ENCODE measurements at regions not wholly inside any gene's neighbourhood (a gene's known extent, or its start where the extent isn't known, plus 50 kb on each side); places are given as distances from the start of the nearest gene placed in this dataset.

DNA sequence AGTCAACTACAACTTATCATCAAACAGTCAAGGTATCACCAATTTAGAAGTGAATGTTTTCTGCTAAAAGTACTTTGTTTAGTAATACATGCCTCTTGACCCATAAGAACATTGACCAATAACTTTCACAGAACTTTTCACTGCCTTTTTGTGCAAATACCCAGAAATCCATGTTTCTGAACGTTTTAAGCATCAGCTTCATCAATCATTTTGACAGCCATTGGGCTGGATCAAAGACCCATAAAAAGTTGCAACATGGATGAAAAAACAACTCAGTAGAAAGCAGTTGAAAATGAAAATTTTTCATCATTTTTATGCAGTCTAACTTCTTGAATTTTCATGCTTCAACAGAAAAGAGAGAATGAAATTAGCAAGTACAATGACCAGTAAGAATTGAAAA lies 466.7 kb downstream of the TRAM1L1 start:
- no peak for DNase-seq (ENCODE audit: low read depth, low spot score)
- no peak overlapping the region for H3K4me3 Mint-ChIP-seq
- no peaks in the 10 kb centered on the region for H3K27me3 Mint-ChIP-seq (ENCODE audit: low read depth)
- H3K27ac Mint-ChIP-seq (ENCODE audit: unreplicated experiment), result no peak overlapping the region
- H3K9me3 Mint-ChIP-seq, result no peaks in the 10 kb centered on the region
- TF ChIP-seq, protein P1, sequence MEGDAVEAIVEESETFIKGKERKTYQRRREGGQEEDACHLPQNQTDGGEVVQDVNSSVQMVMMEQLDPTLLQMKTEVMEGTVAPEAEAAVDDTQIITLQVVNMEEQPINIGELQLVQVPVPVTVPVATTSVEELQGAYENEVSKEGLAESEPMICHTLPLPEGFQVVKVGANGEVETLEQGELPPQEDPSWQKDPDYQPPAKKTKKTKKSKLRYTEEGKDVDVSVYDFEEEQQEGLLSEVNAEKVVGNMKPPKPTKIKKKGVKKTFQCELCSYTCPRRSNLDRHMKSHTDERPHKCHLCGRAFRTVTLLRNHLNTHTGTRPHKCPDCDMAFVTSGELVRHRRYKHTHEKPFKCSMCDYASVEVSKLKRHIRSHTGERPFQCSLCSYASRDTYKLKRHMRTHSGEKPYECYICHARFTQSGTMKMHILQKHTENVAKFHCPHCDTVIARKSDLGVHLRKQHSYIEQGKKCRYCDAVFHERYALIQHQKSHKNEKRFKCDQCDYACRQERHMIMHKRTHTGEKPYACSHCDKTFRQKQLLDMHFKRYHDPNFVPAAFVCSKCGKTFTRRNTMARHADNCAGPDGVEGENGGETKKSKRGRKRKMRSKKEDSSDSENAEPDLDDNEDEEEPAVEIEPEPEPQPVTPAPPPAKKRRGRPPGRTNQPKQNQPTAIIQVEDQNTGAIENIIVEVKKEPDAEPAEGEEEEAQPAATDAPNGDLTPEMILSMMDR (conservative IDR thresholded peaks at IDR 0.05), result no peak
- H3K36me3 Mint-ChIP-seq (ENCODE audit: low read depth), result no peaks in the 10 kb centered on the region
- H3K4me1 Mint-ChIP-seq, result no peaks in the 10 kb centered on the region

DNA sequence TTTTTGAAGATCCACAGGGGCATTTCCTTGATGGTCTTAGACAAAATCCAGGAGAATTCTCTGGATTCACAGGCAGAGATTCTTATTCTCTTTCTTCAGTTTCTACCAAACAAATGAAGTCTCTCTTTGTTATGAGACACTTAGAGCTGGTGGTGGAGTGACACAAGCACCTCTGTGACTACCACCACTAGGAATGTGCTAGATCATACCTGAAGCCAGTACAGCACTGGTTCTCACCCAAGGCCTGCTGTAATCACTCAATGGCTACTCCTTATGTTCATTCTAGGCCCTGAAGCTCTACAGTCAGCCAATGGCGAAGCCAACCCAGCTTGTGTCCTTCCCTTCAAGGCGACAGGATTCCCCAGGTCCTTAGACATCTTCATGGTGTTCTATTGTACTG lies 482.3 kb downstream of the TRAM1L1 start:
- Mint-ChIP-seq H3K4me1 (no peaks in the 10 kb centered on the region), H3K36me3 (ENCODE audit: low read depth) (no peaks in the 10 kb centered on the region), H3K4me3 (no peak overlapping the region), H3K9me3 (no peaks in the 10 kb centered on the region), H3K27ac (ENCODE audit: unreplicated experiment) (no peak overlapping the region), H3K27me3 (ENCODE audit: low read depth) (no peaks in the 10 kb centered on the region)
- DNase-seq (ENCODE audit: low read depth, low spot score), result no peak
- TF ChIP-seq, protein P1 (conservative IDR thresholded peaks at IDR 0.05), result no peak

DNA sequence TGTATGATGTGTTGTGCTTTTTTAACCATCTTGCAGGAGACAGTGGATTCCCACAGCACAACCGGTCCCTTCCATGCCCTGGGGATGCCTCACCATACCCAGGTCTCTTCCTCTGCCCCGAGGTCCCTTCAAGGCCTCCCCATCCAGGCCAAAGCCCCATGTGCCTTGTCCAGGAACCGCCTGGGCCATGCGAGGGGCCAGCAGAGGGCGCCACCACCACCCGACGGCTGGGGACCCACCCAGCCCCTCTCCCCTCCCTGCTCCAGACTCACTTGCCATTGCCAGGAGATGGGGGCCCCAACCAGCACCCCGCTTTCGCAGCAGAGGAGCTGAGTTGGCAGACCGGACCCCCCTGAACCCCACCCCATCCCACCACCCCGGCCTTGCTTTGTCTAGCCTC lies 485.5 kb downstream of the TRAM1L1 start:
- Mint-ChIP-seq H3K27me3 (ENCODE audit: low read depth) (no peaks in the 10 kb centered on the region), H3K27ac (ENCODE audit: unreplicated experiment) (no peak overlapping the region), H3K36me3 (ENCODE audit: low read depth) (no peaks in the 10 kb centered on the region), H3K4me3 (no peak overlapping the region), H3K9me3 (no peaks in the 10 kb centered on the region), H3K4me1 (no peaks in the 10 kb centered on the region)
- DNase-seq (ENCODE audit: low read depth, low spot score), result no peak
- TF ChIP-seq, protein P1 (conservative IDR thresholded peaks at IDR 0.05), result no peak

DNA sequence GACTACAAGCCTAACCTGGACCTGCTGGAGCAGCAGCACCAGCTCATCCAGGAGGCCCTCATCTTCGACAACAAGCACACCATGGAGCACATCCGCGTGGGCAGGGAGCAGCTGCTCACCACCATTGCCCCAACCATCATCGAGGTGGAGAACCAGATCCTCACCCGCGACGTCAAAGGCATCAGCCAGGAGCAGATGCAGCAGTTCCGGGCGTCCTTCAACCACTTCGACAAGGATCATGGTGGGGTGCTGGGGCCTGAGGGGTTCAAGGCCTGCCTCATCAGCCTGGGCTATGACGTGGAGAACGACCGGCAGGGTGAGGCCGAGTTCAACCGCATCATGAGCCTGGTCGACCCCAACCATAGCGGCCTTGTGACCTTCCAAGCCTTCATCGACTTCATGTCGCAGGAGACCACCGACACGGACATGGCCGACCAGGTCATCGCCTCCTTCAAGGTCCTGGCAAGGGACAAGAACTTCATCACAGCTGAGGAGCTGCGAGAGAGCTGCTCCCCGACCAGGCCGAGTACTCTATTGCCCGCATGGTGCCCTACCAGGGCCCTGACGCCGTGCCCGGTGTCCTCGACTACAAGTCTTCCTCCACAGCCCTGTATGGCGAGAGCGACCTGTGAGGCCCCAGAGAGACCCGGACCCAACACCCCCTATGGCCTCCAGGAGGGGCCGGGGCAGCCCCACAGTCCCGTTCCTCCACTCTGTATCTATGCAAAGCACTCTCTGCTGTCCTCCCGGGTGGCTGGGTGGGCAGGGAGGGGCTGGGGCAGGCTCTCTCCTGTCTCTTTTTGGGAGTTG lies 486.2 kb downstream of the TRAM1L1 start:
- H3K4me3 Mint-ChIP-seq, result no peak overlapping the region
- H3K36me3 Mint-ChIP-seq (ENCODE audit: low read depth), result no peaks in the 10 kb centered on the region
- no peak overlapping the region for H3K27ac Mint-ChIP-seq (ENCODE audit: unreplicated experiment)
- no peaks in the 10 kb centered on the region for H3K4me1 Mint-ChIP-seq
- no peak for DNase-seq (ENCODE audit: low read depth, low spot score)
- H3K27me3 Mint-ChIP-seq (ENCODE audit: low read depth), result no peaks in the 10 kb centered on the region
- H3K9me3 Mint-ChIP-seq, result no peaks in the 10 kb centered on the region
- TF ChIP-seq, protein P1 (conservative IDR thresholded peaks at IDR 0.05), result no peak

DNA sequence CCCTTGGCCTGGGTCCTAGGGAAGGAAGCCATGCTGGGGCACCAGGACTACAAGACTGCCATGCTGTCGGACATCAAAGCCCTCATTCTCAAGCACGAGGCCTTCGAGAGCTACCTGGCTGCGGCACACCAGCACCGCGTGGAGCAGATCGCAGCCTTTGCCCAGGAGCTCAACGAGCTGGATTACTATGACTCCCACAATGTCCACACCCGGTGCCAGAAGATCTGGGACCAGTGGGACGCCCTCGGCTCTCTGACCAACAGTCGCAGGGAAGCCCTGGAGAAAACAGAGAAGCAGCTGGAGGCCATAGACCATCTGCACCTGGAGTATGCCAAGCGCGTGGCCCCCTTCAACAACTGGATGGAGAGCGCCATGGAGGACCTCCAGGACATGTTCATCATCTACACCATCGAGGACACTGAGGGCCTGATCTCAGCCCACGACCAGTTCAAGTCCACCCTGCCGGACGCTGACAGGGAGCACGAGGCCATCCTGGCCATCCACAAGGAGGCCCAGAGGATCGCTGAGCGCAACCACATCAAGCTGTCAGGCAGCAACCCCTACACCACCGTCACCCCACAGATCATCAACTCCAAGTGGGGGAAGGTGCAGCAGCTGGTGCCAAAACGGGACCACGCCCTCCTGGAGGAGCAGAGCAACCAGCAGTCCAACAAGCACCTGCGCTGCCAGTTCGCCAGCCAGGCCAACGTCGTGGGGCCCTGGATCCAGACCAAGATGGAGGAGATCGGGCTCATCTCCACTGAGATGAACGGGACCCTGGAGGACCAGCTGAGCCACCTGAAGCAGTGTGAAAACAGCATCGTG lies 487.0 kb downstream of the TRAM1L1 start:
- H3K27ac Mint-ChIP-seq (ENCODE audit: unreplicated experiment), result no peak overlapping the region
- H3K27me3 Mint-ChIP-seq (ENCODE audit: low read depth), result no peaks in the 10 kb centered on the region
- no peak overlapping the region for H3K4me3 Mint-ChIP-seq
- H3K36me3 Mint-ChIP-seq (ENCODE audit: low read depth), result no peaks in the 10 kb centered on the region
- TF ChIP-seq, protein P1 (conservative IDR thresholded peaks at IDR 0.05), result no peak
- DNase-seq (ENCODE audit: low read depth, low spot score), result no peak
- H3K4me1 Mint-ChIP-seq, result no peaks in the 10 kb centered on the region
- no peaks in the 10 kb centered on the region for H3K9me3 Mint-ChIP-seq
